Activated CD4-positive, alpha-beta T cell treated with anti-CD3 and anti-CD28 coated beads, Interleukin-2, amount 10 ng/mL, durations not matched to agents 7 days and 5 days (primary cell): ENCODE measurements at regions not wholly inside any gene's neighbourhood (a gene's known extent, or its start where the extent isn't known, plus 50 kb on each side); places are given as distances from the start of the nearest gene placed in this dataset.
A peak's percentile ranks its signal among the peaks of the same experiment; 100 is the strongest.

ENCODE experiments used
- CTCF ChIA-PET: fragments of 350-600 bp; sonication (Branson Sonifier 250); formaldehyde crosslinking; loops from one replicate; lab custom pipeline; 2021; ENCODE audit warnings: antibody characterized with exemption; lab: Charles Lee
- POLR2A ChIA-PET: fragments of 350-600 bp; sonication (Branson Sonifier 250); formaldehyde crosslinking; loops from one replicate; lab custom pipeline; 2021; ENCODE audit warnings: antibody characterized with exemption; lab: Charles Lee
- DNase-seq: peaks from one replicate; pipeline ENCODE4 v3.0.0-alpha.2; 2020
- H3K27ac Mint-ChIP-seq: one replicate; pipeline ENCODE4 v1.8.0; 2021; ENCODE audit warnings: mild to moderate bottlenecking, moderate library complexity, mixed read lengths
- H3K27me3 Mint-ChIP-seq: one replicate; pipeline ENCODE4 v1.8.0; 2021; ENCODE audit warnings: mixed read lengths
- H3K36me3 Mint-ChIP-seq: one replicate; pipeline ENCODE4 v1.8.0; 2021; ENCODE audit warnings: low read depth, mixed read lengths
- H3K4me1 Mint-ChIP-seq: one replicate; pipeline ENCODE4 v1.8.0; 2021; ENCODE audit warnings: mixed read lengths
- H3K4me3 Mint-ChIP-seq: one replicate; pipeline ENCODE4 v1.8.0; 2021; ENCODE audit warnings: mild to moderate bottlenecking, moderate library complexity, mixed read lengths
- H3K9me3 Mint-ChIP-seq: one replicate; pipeline ENCODE4 v1.8.0; 2021; ENCODE audit warnings: mixed read lengths

GRCh38 chr12:19572920-19573558 lies 133.7 kb downstream of the AEBP2 start:
- no peaks in the 10 kb centered on the region for H3K9me3 Mint-ChIP-seq
- no peak overlapping the region for H3K4me3 Mint-ChIP-seq
- POLR2A ChIA-PET, result no interaction called here
- H3K36me3 Mint-ChIP-seq, result no peaks in the 10 kb centered on the region
- H3K27me3 Mint-ChIP-seq, result no peaks in the 10 kb centered on the region
- H3K4me1 Mint-ChIP-seq, result peaks cover 2% of the 10 kb centered on the region
- peak; percentile 53 for DNase-seq
- CTCF ChIA-PET, result interaction anchor here (0.5 to 1.0 kb wide), 4 partner anchors 9 to 154 kb away, joined by 3 to 5 read pairs (median 4); no protein-coding TSS in a partner anchor
- no peak overlapping the region for H3K27ac Mint-ChIP-seq

- Mint-ChIP-seq H3K4me3 (no peak overlapping the region), H3K27me3 (no peaks in the 10 kb centered on the region), H3K4me1 (peaks cover 2% of the 10 kb centered on the region), H3K27ac (no peak overlapping the region), H3K9me3 (no peaks in the 10 kb centered on the region), H3K36me3 (no peaks in the 10 kb centered on the region)
- CTCF ChIA-PET, result interaction anchor here (1.0 kb wide), 1 partner anchor 150 kb away, joined by 5 read pairs; no protein-coding TSS in a partner anchor
- POLR2A ChIA-PET, result no interaction called here
- DNase-seq, result no peak
These were observed 134.6 kb downstream of the AEBP2 start for GRCh38 chr12:19573866-19574265.

GRCh38 chr12:19574601-19575000 lies 135.3 kb downstream of the AEBP2 start:
- Mint-ChIP-seq H3K9me3 (peaks cover 3% of the 10 kb centered on the region), H3K27ac (no peak overlapping the region), H3K36me3 (no peaks in the 10 kb centered on the region), H3K4me1 (peaks cover 2% of the 10 kb centered on the region), H3K27me3 (no peaks in the 10 kb centered on the region), H3K4me3 (no peak overlapping the region)
- DNase-seq, result no peak
- ChIA-PET POLR2A (no interaction called here), CTCF (no interaction called here)

GRCh38 chr12:19575337-19576243 lies 136.3 kb downstream of the AEBP2 start:
- POLR2A ChIA-PET, result no interaction called here

GRCh38 chr12:19576506-19577280 lies 137.4 kb downstream of the AEBP2 start:
- CTCF ChIA-PET, result no interaction called here
- peaks cover 2% of the 10 kb centered on the region for H3K4me1 Mint-ChIP-seq
- no peak overlapping the region for H3K27ac Mint-ChIP-seq
- H3K4me3 Mint-ChIP-seq, result no peak overlapping the region
- no peaks in the 10 kb centered on the region for H3K36me3 Mint-ChIP-seq
- DNase-seq, result no peak
- peaks cover 9% of the 10 kb centered on the region for H3K9me3 Mint-ChIP-seq
- POLR2A ChIA-PET, result no interaction called here
- H3K27me3 Mint-ChIP-seq, result no peaks in the 10 kb centered on the region

More at GRCh38 chr12:19575337-19576243, 136.3 kb downstream of the AEBP2 start:
- no peaks in the 10 kb centered on the region for H3K36me3 Mint-ChIP-seq
- H3K4me3 Mint-ChIP-seq, result no peak overlapping the region
- H3K9me3 Mint-ChIP-seq, result peaks cover 7% of the 10 kb centered on the region
- H3K27me3 Mint-ChIP-seq, result no peaks in the 10 kb centered on the region
- no peak for DNase-seq
- H3K4me1 Mint-ChIP-seq, result peaks cover 2% of the 10 kb centered on the region
- H3K27ac Mint-ChIP-seq, result no peak overlapping the region
- CTCF ChIA-PET, result no interaction called here

- no peak for DNase-seq
- ChIA-PET CTCF (no interaction called here), POLR2A (no interaction called here)
- H3K4me3 Mint-ChIP-seq, result no peak overlapping the region
- H3K9me3 Mint-ChIP-seq, result peaks cover 11% of the 10 kb centered on the region
- peaks cover 2% of the 10 kb centered on the region for H3K4me1 Mint-ChIP-seq
- H3K27ac Mint-ChIP-seq, result no peak overlapping the region
- H3K27me3 Mint-ChIP-seq, result no peaks in the 10 kb centered on the region
- H3K36me3 Mint-ChIP-seq, result no peaks in the 10 kb centered on the region
These were observed 137.9 kb downstream of the AEBP2 start for GRCh38 chr12:19577281-19577530.

- DNase-seq, result no peak
- ChIA-PET POLR2A (no interaction called here), CTCF (no interaction called here)
- H3K27ac Mint-ChIP-seq, result no peak overlapping the region
- no peaks in the 10 kb centered on the region for H3K27me3 Mint-ChIP-seq
- peaks cover 8% of the 10 kb centered on the region for H3K36me3 Mint-ChIP-seq
- H3K4me1 Mint-ChIP-seq, result no peaks in the 10 kb centered on the region
- H3K9me3 Mint-ChIP-seq, result peaks cover 29% of the 10 kb centered on the region
- no peak overlapping the region for H3K4me3 Mint-ChIP-seq
These were observed 145.4 kb downstream of the AEBP2 start for GRCh38 chr12:19584732-19585131.

GRCh38 chr12:19588951-19589350 lies 149.7 kb downstream of the AEBP2 start:
- H3K27me3 Mint-ChIP-seq, result no peaks in the 10 kb centered on the region
- H3K4me3 Mint-ChIP-seq, result no peak overlapping the region
- peaks cover 14% of the 10 kb centered on the region for H3K9me3 Mint-ChIP-seq
- peaks cover 3% of the 10 kb centered on the region for H3K36me3 Mint-ChIP-seq
- ChIA-PET POLR2A (no interaction called here), CTCF (interaction anchor here (0.5 kb wide), 1 partner anchor 63 kb away, joined by 3 read pairs; no protein-coding TSS in a partner anchor)
- no peak for DNase-seq
- H3K27ac Mint-ChIP-seq, result no peak overlapping the region
- no peaks in the 10 kb centered on the region for H3K4me1 Mint-ChIP-seq

GRCh38 chr12:19591951-19592350 lies 152.7 kb downstream of the AEBP2 start:
- no peak overlapping the region for H3K4me3 Mint-ChIP-seq
- H3K27ac Mint-ChIP-seq, result no peak overlapping the region
- no peaks in the 10 kb centered on the region for H3K36me3 Mint-ChIP-seq
- no peaks in the 10 kb centered on the region for H3K27me3 Mint-ChIP-seq
- ChIA-PET POLR2A (no interaction called here), CTCF (no interaction called here)
- peaks cover 2% of the 10 kb centered on the region for H3K9me3 Mint-ChIP-seq
- no peaks in the 10 kb centered on the region for H3K4me1 Mint-ChIP-seq
- DNase-seq, result no peak

GRCh38 chr12:19596434-19597166 lies 157.3 kb downstream of the AEBP2 start:
- no peaks in the 10 kb centered on the region for H3K4me1 Mint-ChIP-seq
- H3K4me3 Mint-ChIP-seq, result no peak overlapping the region
- no peak overlapping the region for H3K27ac Mint-ChIP-seq
- no peak for DNase-seq
- no peaks in the 10 kb centered on the region for H3K9me3 Mint-ChIP-seq
- H3K27me3 Mint-ChIP-seq, result no peaks in the 10 kb centered on the region
- H3K36me3 Mint-ChIP-seq, result no peaks in the 10 kb centered on the region
- ChIA-PET POLR2A (no interaction called here), CTCF (no interaction called here)

GRCh38 chr12:19597167-19598026 lies 158.1 kb downstream of the AEBP2 start:
- Mint-ChIP-seq H3K27me3 (no peaks in the 10 kb centered on the region), H3K4me1 (no peaks in the 10 kb centered on the region), H3K27ac (no peak overlapping the region), H3K4me3 (no peak overlapping the region), H3K36me3 (no peaks in the 10 kb centered on the region), H3K9me3 (no peaks in the 10 kb centered on the region)
- CTCF ChIA-PET, result no interaction called here
- POLR2A ChIA-PET, result no interaction called here
- DNase-seq, result no peak

GRCh38 chr12:19605720-19606119 lies 166.4 kb downstream of the AEBP2 start:
- no peaks in the 10 kb centered on the region for H3K4me1 Mint-ChIP-seq
- no peaks in the 10 kb centered on the region for H3K36me3 Mint-ChIP-seq
- H3K27ac Mint-ChIP-seq, result no peak overlapping the region
- no peak overlapping the region for H3K4me3 Mint-ChIP-seq
- DNase-seq, result no peak
- no peaks in the 10 kb centered on the region for H3K27me3 Mint-ChIP-seq
- ChIA-PET CTCF (interaction anchor here (0.6 kb wide), 1 partner anchor 208 kb away, joined by 4 read pairs; no protein-coding TSS in a partner anchor), POLR2A (no interaction called here)
- peaks cover 7% of the 10 kb centered on the region for H3K9me3 Mint-ChIP-seq
